Thoracic aorta (tissue), 2 donors: ENCODE measurements at regions not wholly inside any gene's neighbourhood (a gene's known extent, or its start where the extent isn't known, plus 50 kb on each side); places are given as distances from the start of the nearest gene placed in this dataset.

Experiments
- ATAC-seq: fragments of 150-250 bp; one replicate; pipeline ENCODE4 v1.8.0; 2017; ENCODE audit warnings: low read depth; ENCODE audit not compliant: insufficient number of reproducible peaks, low FRiP score
- DNase-seq: peaks from one replicate; pipeline ENCODE4 v3.0.0-alpha.2; 2020; ENCODE audit warnings: low spot score
- H3K27ac ChIP-seq, 2 donors: fragments of 200-600 bp; sonication (generic); 1 replicate in 1 of 2; 2 replicates in 1 of 2; pipeline ENCODE4 v1.5.1; 2016; ENCODE audit warnings: mild to moderate bottlenecking in 2 of 2, moderate library complexity in 2 of 2
- H3K27me3 ChIP-seq: fragments of 200-600 bp; sonication (generic); replicated peaks from 2 replicates; pipeline ENCODE4 v1.6.0; 2016; ENCODE audit warnings: mild to moderate bottlenecking; ENCODE audit not compliant: insufficient read depth
- H3K36me3 ChIP-seq: fragments of 200-600 bp; sonication (generic); one replicate; pipeline ENCODE4 v1.5.1; 2016
- H3K4me1 ChIP-seq, 2 donors: fragments of 200-600 bp; sonication (generic); 1 replicate in 1 of 2; 2 replicates in 1 of 2; pipeline versions ENCODE4 v1.5.1 to v1.6.0; 2016; ENCODE audit warnings: low read depth in 2 of 2, mild to moderate bottlenecking in 1 of 2; ENCODE audit not compliant: control insufficient read depth in 1 of 2
- H3K4me3 ChIP-seq: fragments of 200-600 bp; sonication (generic); 2 replicates; pipeline ENCODE4 v1.5.1; 2016; ENCODE audit warnings: mild to moderate bottlenecking
- H3K9me3 ChIP-seq: fragments of 200-600 bp; sonication (generic); 2 replicates; pipeline ENCODE4 v1.5.1; 2016
- CTCF ChIP-seq: fragments of 200-600 bp; sonication (generic); IDR thresholded peaks from one replicate; pipeline ENCODE4 v1.5.1; 2019; ENCODE audit warnings: antibody characterized with exemption

- Histone ChIP-seq H3K27ac (no peak overlapping the region), H3K9me3 (no peaks in the 10 kb centered on the region), H3K27me3 (no peaks in the 10 kb centered on the region), H3K4me1 (no peaks in the 10 kb centered on the region), H3K36me3 (no peaks in the 10 kb centered on the region), H3K4me3 (no peak overlapping the region)
- ATAC-seq (no peak), DNase-seq (no peak)
- no peak for TF ChIP-seq CTCF
Measured at GRCh38 chr5:167268337-167268736, 1023.1 kb upstream of the WWC1 start.

GRCh38 chr5:167269146-167269545 is 1022.3 kb upstream of the WWC1 start:
- H3K36me3 ChIP-seq: no peaks in the 10 kb centered on the region
- ATAC-seq: no peak
- no peaks in the 10 kb centered on the region for H3K27me3 ChIP-seq
- TF ChIP-seq CTCF: no peak
- DNase-seq: no peak
- H3K27ac ChIP-seq: no peak overlapping the region
- H3K4me3 ChIP-seq: no peak overlapping the region
- no peaks in the 10 kb centered on the region for H3K4me1 ChIP-seq
- no peaks in the 10 kb centered on the region for H3K9me3 ChIP-seq

GRCh38 chr5:167271081-167271480 is 1020.4 kb upstream of the WWC1 start:
- Histone ChIP-seq H3K4me3 (no peak overlapping the region), H3K27ac (no peak overlapping the region), H3K4me1 (no peaks in the 10 kb centered on the region), H3K9me3 (no peaks in the 10 kb centered on the region), H3K36me3 (no peaks in the 10 kb centered on the region), H3K27me3 (no peaks in the 10 kb centered on the region)
- no peak for ATAC-seq
- DNase-seq: no peak
- no peak for TF ChIP-seq CTCF

- DNase-seq: no peak
- Histone ChIP-seq H3K4me1 (no peaks in the 10 kb centered on the region), H3K9me3 (no peaks in the 10 kb centered on the region), H3K36me3 (no peaks in the 10 kb centered on the region), H3K4me3 (no peak overlapping the region), H3K27me3 (no peaks in the 10 kb centered on the region), H3K27ac (no peak overlapping the region)
- ATAC-seq: no peak
- no peak for TF ChIP-seq CTCF
Measured at GRCh38 chr5:167271511-167271910, 1019.9 kb upstream of the WWC1 start.

GRCh38 chr5:167280111-167280510 is 1011.3 kb upstream of the WWC1 start:
- Histone ChIP-seq H3K9me3 (no peaks in the 10 kb centered on the region), H3K27ac (no peak overlapping the region), H3K36me3 (no peaks in the 10 kb centered on the region), H3K27me3 (no peaks in the 10 kb centered on the region), H3K4me1 (peaks cover 0 to 8% of the 10 kb centered on the region in 2 donors), H3K4me3 (no peak overlapping the region)
- TF ChIP-seq CTCF: no peak
- ATAC-seq: no peak
- DNase-seq: no peak
